B cell (primary cell): ENCODE measurements at regions not wholly inside any gene's neighbourhood (a gene's known extent, or its start where the extent isn't known, plus 50 kb on each side); places are given as distances from the start of the nearest gene placed in this dataset.

ENCODE experiments used
- CTCF ChIP-seq: fragments of 200-600 bp; IDR thresholded peaks from one replicate; pipeline ENCODE4 v1.8.0; 2022; ENCODE audit warnings: antibody characterized with exemption, mild to moderate bottlenecking
- EZH2 ChIP-seq: IDR thresholded peaks from 2 replicates; pipeline ENCODE4 v1.6.1; 2012; ENCODE audit warnings: borderline replicate concordance, low read depth, mild to moderate bottlenecking, moderate library complexity, low read length; ENCODE audit not compliant: insufficient read depth, poor library complexity, severe bottlenecking

- TF ChIP-seq CTCF (no peak), EZH2 (no peak)
Observed at GRCh38 chr2:40841856-40842255, 390.0 kb upstream of the SLC8A1 start.
